Uterus (tissue), 2 donors: ENCODE measurements at regions not wholly inside any gene's neighbourhood (a gene's known extent, or its start where the extent isn't known, plus 50 kb on each side); places are given as distances from the start of the nearest gene placed in this dataset.

Source experiments
- CTCF ChIP-seq, 4 experiments: fragments of 200-600 bp in 2 of 4; fragments of 450-650 bp in 2 of 4; sonication (generic) in 2 of 4; IDR thresholded peaks; one replicate each; pipeline ENCODE4 v1.5.1; 2016 to 2019; ENCODE audit warnings: antibody characterized with exemption in 4 of 4, mild to moderate bottlenecking in 2 of 4, moderate library complexity in 1 of 4
- POLR2A ChIP-seq, 2 donors: fragments of 450-650 bp; IDR thresholded peaks; one replicate each; pipeline ENCODE4 v1.6.1; 2016; ENCODE audit warnings: antibody characterized with exemption in 2 of 2, mild to moderate bottlenecking in 1 of 2, moderate library complexity in 1 of 2

GRCh38 chr12:46483572-46484395, 111.2 kb upstream of the SLC38A2 start:
- TF ChIP-seq CTCF (IDR thresholded peaks at IDR 0.05) (no peak), POLR2A (IDR thresholded peaks at IDR 0.05) (no peak)
